HG03159 (cell line): ENCODE measurements at regions not wholly inside any gene's neighbourhood (a gene's known extent, or its start where the extent isn't known, plus 50 kb on each side); places are given as distances from the start of the nearest gene placed in this dataset.
"Not testable (repeated sequence)": the region's sequence is repeated elsewhere in the genome, so short reads cannot be mapped to it uniquely, and the experiment has no call there.

Experiments
- ATAC-seq: cut with Tn5 transposase; IDR thresholded peaks from one replicate; pipeline ENCODE4 v1.9.1; 2021; ENCODE audit warnings: mild to moderate bottlenecking, moderate library complexity; ENCODE audit not compliant: unreplicated experiment

GRCh38 chr3:163572856-163573255, 1505.4 kb downstream of the SI start:
- ATAC-seq: no peak

GRCh38 chr3:163563485-163563884, 1514.8 kb downstream of the SI start:
- ATAC-seq: no peak

GRCh38 chr3:163562625-163563024, 1515.7 kb downstream of the SI start:
- ATAC-seq: no peak

- no peak for ATAC-seq
Measured at GRCh38 chr3:163561151-163561550, 1517.1 kb downstream of the SI start.

- no peak for ATAC-seq
Measured at GRCh38 chr3:163560459-163560858, 1517.8 kb downstream of the SI start.

- no peak for ATAC-seq
Measured at GRCh38 chr3:163556813-163557523, 1521.3 kb downstream of the SI start.

- ATAC-seq: no peak
Measured at GRCh38 chr3:163555918-163556317, 1522.4 kb downstream of the SI start.

GRCh38 chr3:163552659-163552966, 1525.7 kb downstream of the SI start:
- ATAC-seq: no peak

- not testable (repeated sequence) for ATAC-seq
Measured at GRCh38 chr3:163551915-163552658, 1526.2 kb downstream of the SI start.

GRCh38 chr3:163548015-163548414, 1530.3 kb downstream of the SI start:
- no peak for ATAC-seq

GRCh38 chr3:163547014-163547685, 1531.1 kb downstream of the SI start:
- no peak for ATAC-seq

- ATAC-seq: no peak
Measured at GRCh38 chr3:163543662-163544061, 1534.6 kb downstream of the SI start.

- ATAC-seq: no peak
Measured at GRCh38 chr3:163541629-163542028, 1536.7 kb downstream of the SI start.

GRCh38 chr3:163538387-163538786, 1539.9 kb downstream of the SI start:
- ATAC-seq: no peak

- no peak for ATAC-seq
Measured at GRCh38 chr3:163533381-163533780, 1544.9 kb downstream of the SI start.

GRCh38 chr3:163523375-163523774, 1554.9 kb downstream of the SI start:
- ATAC-seq: no peak

- no peak for ATAC-seq
Measured at GRCh38 chr3:163521261-163521660, 1557.0 kb downstream of the SI start.

- no peak for ATAC-seq
Measured at GRCh38 chr3:163518065-163518464, 1560.2 kb downstream of the SI start.

- ATAC-seq: no peak
Measured at GRCh38 chr3:163513149-163513657, 1565.1 kb downstream of the SI start.

GRCh38 chr3:163508206-163508605, 1570.1 kb downstream of the SI start:
- ATAC-seq: no peak

- no peak for ATAC-seq
Measured at GRCh38 chr3:163504974-163505373, 1573.3 kb downstream of the SI start.

GRCh38 chr3:163499736-163500219, 1578.5 kb downstream of the SI start:
- ATAC-seq: not testable (repeated sequence)
